NCI-H1694 (cell line): ENCODE measurements at regions not wholly inside any gene's neighbourhood (a gene's known extent, or its start where the extent isn't known, plus 50 kb on each side); places are given as distances from the start of the nearest gene placed in this dataset.
"Not testable (repeated sequence)": the region's sequence is repeated elsewhere in the genome, so short reads cannot be mapped to it uniquely, and the experiment has no call there.

ENCODE experiments used
- DNase-seq: peaks from one replicate; lab custom pipeline; 2025; lab: John Stamatoyannopoulos, UW

DNA sequence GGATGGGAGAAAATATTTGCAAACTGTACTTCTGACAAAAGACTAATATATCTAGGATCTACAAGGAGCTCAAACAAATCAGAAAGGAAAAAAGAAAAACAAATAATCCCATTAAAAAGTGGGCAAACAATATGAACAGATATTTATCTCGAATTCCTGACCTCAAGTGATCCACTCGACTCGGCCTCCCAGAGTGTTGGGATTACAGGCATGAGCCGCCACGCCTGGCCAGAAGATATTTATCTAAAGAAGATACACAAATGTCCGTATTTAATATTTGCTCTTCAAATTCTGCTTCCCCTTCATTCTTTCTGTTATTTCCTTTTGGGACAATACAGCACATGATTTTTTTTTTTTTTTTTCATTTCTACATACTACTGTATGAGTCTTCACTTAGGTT is 151.7 kb upstream of the GRM7 start:
- no peak for DNase-seq

DNA sequence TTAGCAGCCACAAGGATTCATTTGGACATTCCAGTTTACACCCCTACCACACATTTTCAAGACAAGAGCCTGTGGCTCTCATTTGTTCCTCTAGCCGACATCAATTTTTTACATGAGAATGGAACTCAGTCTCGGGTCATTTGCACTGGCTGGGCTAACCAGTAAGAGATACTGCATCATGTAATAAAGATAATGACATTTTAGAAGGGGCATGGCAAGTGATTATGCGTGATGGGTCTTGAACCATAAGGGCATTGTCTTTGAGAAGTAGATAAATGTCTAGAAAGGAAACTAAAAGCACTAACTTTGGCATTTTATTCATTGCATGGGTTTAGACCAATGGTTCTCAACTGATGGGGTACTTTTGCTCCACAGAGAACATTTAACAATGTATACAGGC is 146.0 kb upstream of the GRM7 start:
- no peak for DNase-seq

DNA sequence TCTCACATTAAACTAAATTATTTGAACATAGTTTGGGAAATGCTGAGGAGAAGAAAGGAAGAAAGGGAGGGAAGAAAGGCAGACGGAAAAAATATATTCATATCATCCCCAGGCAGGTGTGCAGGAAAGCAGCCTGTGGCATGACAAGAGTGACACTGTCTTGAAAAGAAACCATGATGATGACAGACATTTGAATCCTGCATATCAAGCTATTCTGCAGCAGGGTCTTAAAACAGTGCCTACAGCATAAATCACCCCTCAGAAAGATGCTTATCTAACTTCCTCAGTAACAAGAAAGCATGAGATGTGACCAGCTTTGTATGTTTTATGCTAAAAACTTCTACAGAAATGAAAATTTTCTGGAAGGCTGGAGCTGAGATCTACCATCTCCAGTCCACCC is 144.5 kb upstream of the GRM7 start:
- DNase-seq: no peak

DNA sequence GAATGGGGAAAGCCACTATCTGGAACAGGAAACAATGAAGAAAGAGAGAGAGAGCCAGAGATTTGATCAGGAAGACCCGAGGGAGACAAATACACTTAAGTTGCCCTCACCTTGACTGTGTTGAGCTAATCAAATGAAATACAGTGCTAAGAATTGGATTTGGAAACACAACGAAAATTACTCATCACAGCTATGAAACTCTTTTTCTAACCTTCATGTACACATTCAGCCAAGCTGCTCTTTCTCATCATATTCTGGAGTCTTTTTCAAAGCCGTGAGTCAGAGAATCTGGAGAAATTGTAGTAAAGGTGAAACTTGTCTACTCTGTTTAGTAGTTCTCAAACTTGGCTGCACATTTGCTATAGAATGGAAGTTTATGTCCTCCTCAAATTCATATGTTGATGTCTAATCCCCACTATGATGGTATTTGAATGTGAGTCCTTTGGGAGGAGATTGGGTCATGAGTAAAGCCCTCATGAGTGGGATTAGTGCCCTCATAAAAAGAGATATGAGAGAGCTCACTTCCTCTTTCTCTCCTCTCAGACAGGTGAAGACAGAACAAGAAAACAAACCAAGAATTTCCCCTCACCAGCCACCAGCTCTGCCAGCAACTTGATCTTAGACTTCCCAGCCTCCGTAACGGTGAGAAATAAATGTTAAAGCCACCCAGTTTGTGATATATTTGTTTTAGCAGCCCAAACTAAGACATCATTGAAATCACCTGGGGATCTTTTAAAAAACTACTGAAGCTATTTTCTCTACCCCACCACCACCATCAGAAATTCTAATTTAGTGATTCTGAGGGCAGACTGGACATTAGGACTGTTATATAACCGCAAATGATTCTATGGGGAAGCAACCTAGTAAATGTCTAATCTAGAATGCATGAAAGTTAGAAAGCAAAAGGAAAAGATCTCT is 143.6 kb upstream of the GRM7 start:
- no peak for DNase-seq

DNA sequence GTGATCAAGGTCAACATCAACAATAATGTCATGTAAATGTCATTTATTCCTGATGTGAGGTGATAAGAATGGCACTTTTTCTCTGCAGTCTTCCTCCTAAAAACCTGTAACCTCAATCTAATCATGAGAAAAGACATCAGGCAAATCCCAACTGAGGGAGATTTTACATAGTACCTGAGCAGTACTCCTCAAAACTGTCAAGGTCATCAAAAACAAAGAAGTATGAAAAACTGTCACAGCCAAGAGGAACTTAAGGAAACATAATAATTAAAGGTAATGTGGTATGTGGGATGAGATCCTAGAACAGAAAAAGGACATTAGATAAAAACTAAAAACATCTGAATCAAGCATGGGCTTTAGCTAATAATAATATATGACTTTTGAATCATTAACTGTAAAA is 140.9 kb upstream of the GRM7 start:
- DNase-seq: no peak

DNA sequence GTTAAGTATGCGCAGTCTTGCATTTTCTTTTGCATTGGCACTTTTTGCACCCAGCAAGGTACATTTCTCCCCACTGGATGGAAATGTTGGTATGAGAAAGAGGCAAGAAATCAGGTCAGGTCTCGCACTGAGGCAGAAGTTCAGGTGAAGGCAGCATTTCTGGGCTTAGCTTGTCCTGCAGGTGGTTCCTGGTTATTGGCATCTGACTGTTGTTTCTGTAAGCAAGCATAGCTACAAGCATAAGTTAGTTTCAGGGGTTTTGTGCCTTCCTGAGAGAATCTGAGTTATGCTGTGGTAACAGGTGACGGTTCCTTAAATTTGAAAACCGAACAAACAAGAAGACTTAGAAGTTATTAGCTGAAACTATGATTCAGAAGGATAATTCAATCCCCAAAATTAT is 139.4 kb upstream of the GRM7 start:
- DNase-seq: no peak

DNA sequence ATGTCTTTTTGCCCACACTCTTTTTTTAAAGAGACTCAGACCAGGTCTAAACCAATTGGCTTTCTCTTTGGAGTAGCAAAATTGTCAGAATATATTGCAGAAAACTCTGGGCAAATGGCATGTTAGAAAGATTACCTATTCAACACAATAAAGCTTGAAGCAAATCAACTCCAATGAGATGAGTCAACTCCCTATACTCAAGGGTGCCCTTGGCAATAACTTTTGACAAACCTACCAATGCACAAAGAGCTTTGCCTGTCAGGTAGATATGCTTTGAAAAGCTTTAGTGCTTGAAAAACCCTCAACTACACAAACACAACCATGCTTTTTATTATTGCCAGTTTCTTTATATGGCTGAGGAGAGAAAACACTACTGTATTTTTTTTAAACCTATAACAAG is 137.7 kb upstream of the GRM7 start:
- DNase-seq: no peak

DNA sequence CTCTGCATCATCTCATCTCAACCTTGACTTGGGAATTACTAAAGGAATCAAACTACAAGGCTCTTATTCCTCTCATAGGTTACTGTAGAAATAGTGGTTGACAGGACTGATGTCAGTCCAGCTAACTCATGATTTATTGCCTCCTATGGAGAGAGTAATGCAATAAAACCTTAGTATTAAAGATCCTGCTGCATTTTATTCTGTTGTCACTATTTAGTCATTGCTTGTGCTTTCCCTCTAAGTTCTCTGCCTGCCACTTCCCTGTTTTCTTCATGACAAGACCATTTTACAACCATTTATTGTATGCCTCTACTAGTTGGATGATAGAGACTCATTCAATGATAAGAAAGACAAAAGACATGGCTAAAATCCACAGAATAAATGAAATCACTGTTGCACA is 134.1 kb upstream of the GRM7 start:
- DNase-seq: no peak

DNA sequence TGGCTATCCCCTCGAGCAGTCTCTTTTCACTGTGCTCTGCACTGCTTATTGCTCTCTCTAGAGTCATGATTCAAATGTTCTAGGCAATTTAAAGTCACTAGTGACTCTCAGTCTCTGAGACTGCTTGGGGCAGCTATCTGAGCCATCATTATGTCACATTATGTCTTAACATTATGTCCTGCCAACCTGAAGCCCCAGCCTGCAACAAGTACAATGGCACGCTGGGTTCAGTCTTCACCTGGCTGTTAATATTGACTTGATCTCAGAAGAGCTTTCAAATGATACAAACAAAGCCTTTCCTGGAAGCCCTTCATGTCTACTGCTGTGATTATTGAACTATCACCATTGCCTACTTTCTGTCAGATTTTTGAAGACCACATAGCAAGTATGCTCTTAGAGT is 128.1 kb upstream of the GRM7 start:
- no peak for DNase-seq

DNA sequence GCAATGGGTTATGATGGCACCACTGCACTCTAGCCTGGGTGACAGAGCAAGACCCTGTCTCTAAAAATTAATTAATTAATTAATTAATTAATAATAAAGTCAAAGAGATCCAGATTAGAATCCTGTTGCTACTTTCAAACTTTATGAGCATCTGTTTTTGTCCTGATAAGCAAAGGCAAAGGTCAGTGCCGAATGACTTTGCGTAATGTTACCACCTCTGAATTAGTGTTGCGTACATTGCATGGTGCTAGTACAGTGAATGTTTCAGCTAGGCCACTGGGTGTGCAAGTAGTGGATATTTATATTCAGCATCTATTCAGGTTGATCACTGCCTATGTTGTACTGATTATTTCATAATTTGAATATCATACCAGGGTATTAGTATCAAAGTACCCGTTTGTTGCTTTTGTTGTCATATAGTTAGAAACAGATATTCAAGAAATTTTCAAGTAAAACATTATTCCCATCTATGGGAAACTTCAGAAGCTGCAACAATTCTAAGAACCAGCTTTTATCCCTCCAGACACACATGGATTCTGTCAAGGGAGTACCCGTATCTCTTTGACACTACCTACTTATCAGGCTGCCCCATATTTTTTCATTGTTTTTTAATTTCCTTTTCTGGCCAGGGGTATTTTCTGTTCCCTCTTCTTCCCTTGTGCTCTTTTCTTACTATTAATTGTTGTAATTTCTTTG is 127.1 kb upstream of the GRM7 start:
- no peak for DNase-seq

DNA sequence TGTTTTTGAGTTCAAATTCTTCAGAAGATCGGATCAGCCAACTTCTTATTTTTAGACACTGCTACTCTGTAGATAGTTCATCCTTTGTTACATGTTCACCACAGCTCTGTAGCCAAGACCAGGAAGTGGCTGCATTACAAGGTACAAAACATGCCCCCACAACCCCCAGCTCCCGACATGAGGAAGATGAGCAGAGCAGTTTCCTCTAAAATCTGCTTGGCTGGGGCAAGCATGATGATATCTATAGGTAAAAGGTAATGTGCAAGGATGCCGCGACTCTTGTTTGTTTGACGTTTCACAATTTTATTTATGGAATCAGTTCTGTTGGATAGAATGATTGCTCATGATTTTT is 126.5 kb upstream of the GRM7 start:
- DNase-seq: no peak

DNA sequence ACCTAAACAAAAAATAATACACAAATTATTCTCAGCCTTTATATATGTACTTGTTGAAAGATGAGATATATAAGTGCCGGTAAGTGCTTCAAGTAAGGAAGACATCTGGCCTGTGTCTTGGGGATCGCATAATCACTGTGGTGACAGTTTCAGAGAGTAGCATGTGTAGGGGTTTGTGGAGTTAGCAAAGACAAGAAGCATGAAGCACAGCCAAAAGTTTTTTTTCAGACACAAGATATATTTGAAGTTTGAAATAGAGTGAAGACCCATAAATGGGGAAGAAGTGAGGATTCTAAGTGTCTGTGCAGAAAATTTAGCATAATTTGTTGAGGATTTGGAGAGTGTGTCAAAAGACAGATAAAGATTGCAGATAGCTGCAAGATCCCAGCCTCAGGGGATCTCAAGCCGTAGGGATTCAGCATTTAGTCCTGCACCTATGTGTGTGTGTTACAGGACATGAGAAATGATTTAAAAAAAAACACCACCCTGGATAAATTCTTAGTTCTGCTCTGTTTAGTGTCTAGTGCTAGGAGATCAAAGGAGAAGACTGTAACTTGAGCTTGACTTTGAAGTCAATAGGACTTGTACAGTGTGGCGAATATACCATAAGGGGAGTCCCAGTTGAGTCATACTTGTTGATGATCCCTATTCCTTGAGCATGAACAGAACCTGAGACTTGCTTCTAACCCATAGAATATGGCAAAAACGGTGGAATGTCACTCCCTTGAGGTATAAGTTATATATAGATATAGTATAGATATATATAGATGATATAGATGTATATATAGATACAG is 123.9 kb upstream of the GRM7 start:
- no peak for DNase-seq

DNA sequence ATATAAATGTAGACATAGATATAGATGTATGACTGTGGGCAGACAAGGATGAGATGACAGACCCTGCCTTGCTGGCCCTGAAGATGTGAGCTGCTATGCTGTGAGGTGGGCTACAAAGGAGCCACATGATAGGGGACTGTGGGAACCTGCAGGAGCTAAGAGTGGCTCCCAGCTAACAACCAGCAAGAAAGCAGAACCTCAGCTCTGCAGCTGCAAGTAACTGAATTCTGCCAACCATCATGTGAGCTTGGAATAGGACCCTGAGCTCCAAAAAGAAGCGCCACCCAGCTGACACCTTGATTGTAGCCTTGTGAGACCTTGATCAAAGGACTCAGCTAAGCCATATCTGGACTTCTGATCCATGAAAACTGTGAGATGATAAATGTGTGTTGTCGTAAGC is 123.3 kb upstream of the GRM7 start:
- no peak for DNase-seq

DNA sequence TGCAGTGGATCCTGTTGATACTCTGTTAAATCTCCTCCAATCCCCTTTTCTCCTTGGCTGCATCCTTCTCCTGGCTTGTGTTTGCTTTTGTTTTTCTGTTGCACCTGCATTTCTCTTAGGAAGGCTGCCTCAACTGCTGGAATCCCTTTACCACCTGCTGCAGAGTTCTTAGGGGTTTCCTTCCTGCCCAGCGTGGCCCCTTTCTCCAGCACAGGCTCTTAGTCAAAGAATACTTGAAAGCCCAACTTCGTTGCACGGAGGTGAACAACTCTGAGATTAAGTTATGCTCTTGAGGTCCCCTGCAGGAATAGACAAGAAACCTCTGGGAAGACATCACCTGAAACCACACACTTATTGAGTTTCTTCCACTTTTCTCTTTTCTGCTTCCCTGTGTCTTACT is 121.6 kb upstream of the GRM7 start:
- DNase-seq: no peak

DNA sequence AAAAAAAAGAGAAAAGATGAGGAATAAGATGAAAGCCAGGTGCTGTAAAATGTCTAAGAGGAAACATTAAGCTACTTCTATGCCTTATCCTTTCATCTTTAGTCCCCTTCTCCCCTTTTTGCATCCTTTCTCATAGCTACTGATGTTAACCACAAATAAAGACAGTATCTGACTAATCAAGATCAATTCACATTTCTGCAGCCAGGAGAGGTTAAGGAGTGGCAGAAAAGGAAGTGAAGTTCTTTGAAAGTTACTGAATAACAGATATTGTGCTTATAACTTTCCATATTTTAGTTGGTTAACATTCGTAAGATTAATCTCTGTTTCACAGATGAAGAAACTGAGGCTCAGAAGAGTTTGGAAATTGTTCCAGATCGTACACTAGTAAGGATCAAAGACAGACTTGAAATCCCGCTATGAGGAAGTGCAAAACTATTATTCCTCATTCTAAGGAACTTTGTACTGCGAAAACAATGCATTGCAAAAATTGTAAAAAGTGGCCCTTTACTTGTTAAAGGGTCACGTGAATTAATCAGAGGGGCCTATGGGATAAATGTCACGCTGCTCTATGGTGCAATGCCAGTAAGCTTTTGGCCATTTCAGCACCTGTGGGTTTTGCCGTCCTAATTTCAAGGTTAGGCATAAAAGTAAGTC is 117.7 kb upstream of the GRM7 start:
- DNase-seq: no peak

DNA sequence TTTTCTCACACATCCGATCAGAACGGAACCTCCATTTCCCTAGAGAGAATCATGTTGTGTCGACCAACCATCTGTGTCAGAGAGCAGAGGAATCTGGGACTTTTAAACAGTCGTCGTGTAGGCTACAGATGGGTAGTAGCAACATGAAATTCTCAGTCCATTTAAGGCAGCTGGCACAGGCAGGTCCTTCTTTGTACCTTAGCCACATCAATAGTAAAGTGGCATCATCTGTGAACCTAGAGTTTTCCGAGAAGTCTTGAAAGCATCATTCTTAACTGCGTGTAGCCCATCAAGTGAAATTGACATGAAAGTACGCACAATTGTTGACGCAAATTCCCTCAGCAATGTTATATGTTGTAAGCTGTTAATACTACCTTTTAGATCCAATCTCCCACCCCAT is 114.5 kb upstream of the GRM7 start:
- no peak for DNase-seq

DNA sequence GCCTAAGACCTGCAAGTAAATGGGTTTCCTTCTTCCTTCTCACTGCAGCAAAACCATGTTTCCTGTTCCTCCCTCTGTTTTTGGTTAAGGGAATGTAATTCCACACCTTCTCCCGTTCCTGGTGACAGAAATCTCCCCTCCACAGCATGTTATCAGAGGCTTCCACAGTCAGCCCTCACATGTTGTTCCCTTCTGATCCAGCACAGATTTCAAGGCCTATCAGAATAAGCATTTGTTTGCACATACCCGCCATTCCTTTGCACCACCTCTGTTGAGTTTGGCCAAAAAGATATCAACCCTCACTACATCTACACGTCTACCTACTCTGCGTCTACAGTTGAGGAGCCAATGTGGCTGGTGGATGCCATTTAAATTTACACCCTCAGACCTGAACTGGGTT is 113.9 kb upstream of the GRM7 start:
- no peak for DNase-seq

DNA sequence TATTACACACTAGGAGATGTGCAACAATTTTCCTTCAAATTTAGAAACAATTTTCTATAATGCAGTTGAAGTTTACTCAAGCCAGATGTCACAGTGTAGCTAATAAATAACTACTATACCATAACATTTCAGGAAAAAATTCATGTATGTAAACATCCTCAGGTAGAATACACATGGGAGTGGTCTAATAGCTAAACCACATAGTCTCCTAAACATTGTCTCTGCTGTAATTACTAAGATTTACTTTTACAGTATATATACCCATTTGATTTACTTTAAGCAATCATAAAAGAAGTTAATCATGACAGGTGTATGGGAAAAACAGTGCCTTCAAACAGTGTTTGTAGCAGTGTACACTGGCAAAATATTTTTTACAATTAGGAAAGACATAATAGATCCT is 110.1 kb upstream of the GRM7 start:
- DNase-seq: no peak

DNA sequence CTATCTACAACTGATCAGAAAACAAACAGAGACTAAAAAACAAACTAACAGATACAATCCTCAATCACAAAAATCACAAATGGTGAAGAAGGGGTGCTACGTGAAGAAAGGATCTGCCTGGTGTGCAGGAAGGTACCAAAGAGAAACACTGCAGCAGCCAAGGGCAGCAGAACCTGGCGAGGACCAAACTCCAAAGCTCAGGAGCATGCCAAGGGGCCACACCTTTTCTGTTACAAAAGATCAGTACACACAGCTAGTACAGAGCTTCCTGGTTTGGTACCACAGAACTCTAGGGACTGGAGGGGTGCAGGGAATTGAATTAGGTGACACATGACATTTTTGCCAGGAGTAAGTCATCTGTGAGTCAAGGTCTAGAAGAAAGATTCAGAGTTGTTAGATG is 107.4 kb upstream of the GRM7 start:
- no peak for DNase-seq

DNA sequence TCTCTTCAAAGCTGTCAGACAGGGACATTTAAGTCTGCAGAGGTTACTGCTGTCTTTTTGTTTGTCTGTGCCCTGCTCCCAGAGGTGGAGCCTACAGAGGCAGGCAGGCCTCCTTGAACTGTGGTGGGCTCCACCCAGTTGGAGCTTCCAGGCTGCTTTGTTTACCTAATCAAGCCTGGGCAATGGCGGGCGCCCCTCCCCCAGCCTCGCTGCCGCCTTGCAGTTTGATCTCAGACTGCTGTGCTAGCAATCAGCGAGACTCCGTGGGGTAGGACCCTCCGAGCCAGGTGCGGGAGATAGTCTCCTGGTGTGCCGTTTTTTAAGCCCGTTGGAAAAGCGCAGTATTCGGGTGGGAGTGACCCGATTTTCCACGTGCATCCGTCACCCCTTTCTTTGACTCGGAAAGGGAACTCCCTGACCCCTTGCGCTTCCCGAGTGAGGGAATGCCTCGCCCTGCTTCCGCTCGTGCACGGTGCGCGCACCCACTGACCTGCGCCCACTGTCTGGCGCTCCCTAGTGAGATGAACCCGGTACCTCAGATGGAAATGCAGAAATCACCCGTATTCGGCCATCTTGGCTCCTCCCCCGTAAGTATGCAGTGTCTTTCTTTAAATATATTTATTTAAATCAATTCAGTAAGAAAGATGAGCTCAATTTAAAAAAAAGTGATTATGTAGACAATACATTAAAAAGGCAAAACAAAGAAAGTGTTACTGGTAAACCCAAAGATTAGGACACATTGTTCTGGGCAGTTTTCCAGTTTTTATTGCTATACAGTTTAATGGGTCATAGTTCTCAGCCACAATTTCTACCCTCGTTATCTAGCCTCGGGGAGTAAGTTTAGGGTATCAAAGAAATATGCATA is 91.2 kb upstream of the GRM7 start:
- not testable (repeated sequence) for DNase-seq

DNA sequence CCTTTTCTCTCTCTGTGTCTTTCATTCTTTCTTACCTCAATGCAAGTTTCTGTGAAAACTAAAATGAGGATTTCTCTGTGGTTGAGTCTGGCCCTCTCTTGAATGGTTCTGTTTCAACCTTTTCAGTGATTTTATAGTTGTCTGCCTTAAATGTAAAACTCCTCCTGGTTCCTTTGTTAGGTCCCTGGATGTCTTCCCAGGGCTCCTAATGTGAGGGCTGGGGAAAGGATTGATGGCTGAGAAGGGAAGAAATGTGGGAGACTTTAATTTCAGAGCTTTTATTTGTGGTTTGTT is 90.6 kb upstream of the GRM7 start:
- no peak for DNase-seq

DNA sequence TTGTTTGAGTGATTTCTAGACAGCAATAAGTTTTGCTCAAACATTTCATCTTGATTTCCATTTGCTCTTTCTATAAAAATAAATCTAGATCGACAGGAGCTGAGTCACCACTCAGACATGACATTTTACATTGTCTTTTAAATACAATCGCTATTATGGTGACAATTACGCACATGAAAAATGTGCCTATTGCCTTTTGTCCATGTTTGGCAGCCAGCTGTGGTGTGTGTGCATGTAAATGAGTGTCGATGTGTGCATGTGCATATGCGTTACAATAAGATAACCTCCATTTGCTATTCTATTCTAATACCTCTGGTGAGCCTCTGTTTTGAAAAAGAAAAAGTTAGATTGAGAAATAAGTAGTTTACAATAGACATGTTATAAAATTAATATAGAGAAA is 89.7 kb upstream of the GRM7 start:
- no peak for DNase-seq
